Activated CD4-positive, alpha-beta T cell treated with anti-CD3 and anti-CD28 coated beads, Interleukin-2, amount 50 U/mL, for 24 hours (primary cell): ENCODE measurements at regions not wholly inside any gene's neighbourhood (a gene's known extent, or its start where the extent isn't known, plus 50 kb on each side); places are given as distances from the start of the nearest gene placed in this dataset.

ENCODE experiments used
- DNase-seq, 2 donors: peaks; one replicate each; pipeline ENCODE4 v3.0.0-alpha.2; 2020; ENCODE audit warnings: low read depth in 1 of 2, low spot score in 1 of 2

GRCh38 chr10:31081937-31082840 is 50.5 kb upstream of the ZNF438 start:
- no peak for DNase-seq

GRCh38 chr10:31083765-31084184 is 52.1 kb upstream of the ZNF438 start:
- DNase-seq, result peak; percentile 36 to 76

- DNase-seq, result no peak
These were observed 55.3 kb upstream of the ZNF438 start for GRCh38 chr10:31087011-31087410.

- no peak for DNase-seq
These were observed 56.2 kb upstream of the ZNF438 start for GRCh38 chr10:31087851-31088250.

- DNase-seq, result no peak
These were observed 59.4 kb upstream of the ZNF438 start for GRCh38 chr10:31090894-31091607.

GRCh38 chr10:31095677-31096560 is 64.3 kb upstream of the ZNF438 start:
- no peak for DNase-seq

- DNase-seq, result no peak
These were observed 66.4 kb upstream of the ZNF438 start for GRCh38 chr10:31098046-31098445.

- no peak for DNase-seq
These were observed 67.4 kb upstream of the ZNF438 start for GRCh38 chr10:31099094-31099493.

GRCh38 chr10:31099664-31100063 is 68.0 kb upstream of the ZNF438 start:
- peak in 1 of 2 donors; percentile 30 for DNase-seq

- no peak for DNase-seq
These were observed 68.5 kb upstream of the ZNF438 start for GRCh38 chr10:31100115-31100601.

- no peak for DNase-seq
These were observed 69.0 kb upstream of the ZNF438 start for GRCh38 chr10:31100662-31101061.

GRCh38 chr10:31101123-31101522 is 69.5 kb upstream of the ZNF438 start:
- peak; percentile 21 to 65 for DNase-seq

- DNase-seq, result no peak
These were observed 70.8 kb upstream of the ZNF438 start for GRCh38 chr10:31102421-31102820.

- DNase-seq, result no peak
These were observed 71.4 kb upstream of the ZNF438 start for GRCh38 chr10:31103112-31103511.

- DNase-seq, result no peak
These were observed 81.3 kb upstream of the ZNF438 start for GRCh38 chr10:31112961-31113360.

GRCh38 chr10:31116226-31116625 is 84.6 kb upstream of the ZNF438 start:
- DNase-seq, result no peak

GRCh38 chr10:31118556-31118955 is 86.9 kb upstream of the ZNF438 start:
- no peak for DNase-seq

- DNase-seq, result no peak
These were observed 88.7 kb upstream of the ZNF438 start for GRCh38 chr10:31120392-31120791.

GRCh38 chr10:31120961-31121685 is 89.5 kb upstream of the ZNF438 start:
- DNase-seq, result no peak

GRCh38 chr10:31121757-31122577 is 90.3 kb upstream of the ZNF438 start:
- no peak for DNase-seq
